GM23338 (cell line): ENCODE measurements at regions not wholly inside any gene's neighbourhood (a gene's known extent, or its start where the extent isn't known, plus 50 kb on each side); places are given as distances from the start of the nearest gene placed in this dataset.

Experiments
- CREB1 ChIP-seq: fragments of 250-450 bp; sonication (Bioruptor Pico); IDR thresholded peaks from 2 replicates; pipeline ENCODE4 v1.5.0; 2020; ENCODE audit warnings: low read depth, mild to moderate bottlenecking, moderate library complexity
- CTCF ChIP-seq, 2 experiments: fragments of 200-600 bp in 1 of 2; sonication (generic) in 1 of 2; conservative IDR thresholded peaks; 2 replicates each; pipeline versions ENCODE4 v1.5.1 to v1.6.1; 2016 to 2017; ENCODE audit warnings: antibody characterized with exemption in 2 of 2, low read depth in 2 of 2, mild to moderate bottlenecking in 2 of 2, moderate library complexity in 1 of 2
- ETS1 ChIP-seq: IDR thresholded peaks from 2 replicates; pipeline ENCODE4 v1.6.1; 2016; ENCODE audit warnings: antibody characterized with exemption
- EZH2 ChIP-seq: fragments of 200-600 bp; sonication (generic); IDR thresholded peaks from one replicate; pipeline ENCODE4 v1.8.0; 2017; ENCODE audit warnings: antibody characterized with exemption, mild to moderate bottlenecking, low read depth; ENCODE audit not compliant: unreplicated experiment
- EZH2phosphoT487 ChIP-seq: fragments of 200-600 bp; sonication (generic); IDR thresholded peaks from one replicate; pipeline ENCODE4 v1.8.1; 2018; ENCODE audit warnings: antibody characterized with exemption; ENCODE audit not compliant: unreplicated experiment
- JUNB ChIP-seq: IDR thresholded peaks from one replicate; pipeline ENCODE4 v1.6.1; 2016; ENCODE audit warnings: antibody characterized with exemption; ENCODE audit not compliant: unreplicated experiment
- POLR2AphosphoS5 ChIP-seq: IDR thresholded peaks from 2 replicates; pipeline ENCODE4 v1.6.1; 2016; ENCODE audit warnings: antibody characterized with exemption, low read depth
- REST ChIP-seq: IDR thresholded peaks from one replicate; pipeline ENCODE4 v1.6.1; 2018; ENCODE audit warnings: antibody characterized with exemption; ENCODE audit not compliant: unreplicated experiment
- ZNF114 ChIP-seq: fragments of 250-450 bp; sonication (Bioruptor Pico); IDR thresholded peaks from 2 replicates; pipeline ENCODE4 v1.5.0; 2020; ENCODE audit warnings: mild to moderate bottlenecking, moderate library complexity

GRCh38 chr7:41889472-41889871 is 186.6 kb upstream of the INHBA start:
- TF ChIP-seq EZH2 (no peak), CTCF (conservative IDR thresholded peaks at IDR 0.05; ENCODE audit: low read depth in 2 of 2) (no peak), POLR2AphosphoS5 (no peak), REST (no peak), EZH2phosphoT487 (no peak), CREB1 (CRISPR knock-in tag) (no peak), JUNB (no peak), ZNF114 (CRISPR knock-in tag) (no peak), ETS1 (no peak)
